ENCODE measurements at regions not wholly inside any gene's neighbourhood (a gene's known extent, or its start where the extent isn't known, plus 50 kb on each side); places are given as distances from the start of the nearest gene placed in this dataset.

- TF ChIP-seq CTCF (IDR thresholded peaks at IDR 0.05) (no peak), POLR2A (IDR thresholded peaks at IDR 0.05) (no peak)
Observed at GRCh38 chr5:174418809-174419539, 305.4 kb upstream of the MSX2 start.
